Activated T-cell treated with anti-CD3 and anti-CD28 coated beads for 48 hours (primary cell): ENCODE measurements at regions not wholly inside any gene's neighbourhood (a gene's known extent, or its start where the extent isn't known, plus 50 kb on each side); places are given as distances from the start of the nearest gene placed in this dataset.

ENCODE experiments used
- DNase-seq: peaks from one replicate; pipeline ENCODE4 v3.0.0-alpha.2; 2020; ENCODE audit warnings: low read depth

DNA sequence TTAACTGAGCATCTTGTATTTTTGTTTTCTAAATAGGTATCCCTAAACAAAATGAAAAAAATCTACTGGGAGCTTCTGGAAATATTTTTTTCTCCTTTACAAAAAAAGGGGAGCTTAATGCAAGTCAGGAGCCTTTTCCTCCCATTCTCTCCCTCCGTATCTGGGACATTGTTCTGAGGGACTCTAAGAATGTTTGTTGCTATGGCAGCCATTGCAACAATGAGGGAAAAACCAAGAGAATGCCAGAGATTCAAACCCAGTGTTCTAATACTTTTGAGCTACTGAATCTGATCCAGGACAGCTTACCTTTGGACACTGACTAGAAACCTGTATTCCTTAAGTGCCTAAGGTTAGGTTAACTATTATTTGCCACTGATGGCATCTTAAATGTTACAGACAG is 485.7 kb upstream of the HS3ST1 start:
- no peak for DNase-seq

GRCh38 chr4:11912886-11913285 is 484.2 kb upstream of the HS3ST1 start:
- DNase-seq = no peak

- no peak for DNase-seq
These were observed 482.1 kb upstream of the HS3ST1 start for GRCh38 chr4:11910812-11911211.

DNA sequence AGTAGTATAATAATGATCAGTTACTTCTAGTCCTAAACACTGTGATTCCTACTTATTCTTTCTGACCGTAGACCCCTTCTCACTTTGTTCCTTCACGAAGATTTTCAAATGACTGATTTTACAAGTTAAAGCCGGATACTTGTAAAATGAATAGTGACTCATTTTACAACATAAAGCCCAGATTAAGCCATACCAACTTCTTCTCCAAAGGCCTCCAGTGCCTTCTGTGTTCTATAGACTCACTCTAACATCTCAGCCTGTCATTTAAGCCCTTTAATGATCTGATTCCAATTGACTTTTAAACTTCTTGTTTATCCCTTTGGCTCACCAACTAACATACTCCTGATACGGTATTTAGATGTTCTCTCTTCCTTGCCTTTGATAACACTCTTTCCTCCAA is 480.0 kb upstream of the HS3ST1 start:
- DNase-seq = no peak

DNA sequence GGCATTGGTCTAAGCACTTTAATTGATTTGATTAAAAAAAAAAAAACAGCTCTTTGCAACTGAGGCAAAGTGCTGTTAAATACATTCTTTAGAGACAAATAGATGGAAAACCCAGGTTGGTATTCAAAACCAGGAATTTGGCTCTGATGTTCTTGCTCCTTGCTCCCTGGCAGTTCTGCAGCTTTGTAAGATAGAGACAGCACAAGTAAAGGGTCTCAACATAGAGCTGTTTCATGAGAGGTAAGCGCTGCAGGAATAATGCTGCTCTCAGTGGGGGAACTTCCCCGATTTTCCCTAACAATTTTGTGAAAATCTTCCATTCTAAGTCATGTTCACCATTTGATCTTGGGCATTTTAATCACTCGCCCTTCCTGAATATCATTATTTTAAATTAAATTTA is 479.5 kb upstream of the HS3ST1 start:
- DNase-seq = no peak

- DNase-seq = no peak
These were observed 476.4 kb upstream of the HS3ST1 start for GRCh38 chr4:11904846-11905739.

- DNase-seq = no peak
These were observed 475.4 kb upstream of the HS3ST1 start for GRCh38 chr4:11904117-11904535.

- DNase-seq = no peak
These were observed 472.4 kb upstream of the HS3ST1 start for GRCh38 chr4:11901089-11901488.

- DNase-seq = no peak
These were observed 471.7 kb upstream of the HS3ST1 start for GRCh38 chr4:11900359-11900758.

GRCh38 chr4:11898796-11899195 is 470.1 kb upstream of the HS3ST1 start:
- no peak for DNase-seq

- no peak for DNase-seq
These were observed 467.1 kb upstream of the HS3ST1 start for GRCh38 chr4:11895766-11896165.

- no peak for DNase-seq
These were observed 466.3 kb upstream of the HS3ST1 start for GRCh38 chr4:11894977-11895376.

GRCh38 chr4:11894221-11894620 is 465.5 kb upstream of the HS3ST1 start:
- DNase-seq = no peak

DNA sequence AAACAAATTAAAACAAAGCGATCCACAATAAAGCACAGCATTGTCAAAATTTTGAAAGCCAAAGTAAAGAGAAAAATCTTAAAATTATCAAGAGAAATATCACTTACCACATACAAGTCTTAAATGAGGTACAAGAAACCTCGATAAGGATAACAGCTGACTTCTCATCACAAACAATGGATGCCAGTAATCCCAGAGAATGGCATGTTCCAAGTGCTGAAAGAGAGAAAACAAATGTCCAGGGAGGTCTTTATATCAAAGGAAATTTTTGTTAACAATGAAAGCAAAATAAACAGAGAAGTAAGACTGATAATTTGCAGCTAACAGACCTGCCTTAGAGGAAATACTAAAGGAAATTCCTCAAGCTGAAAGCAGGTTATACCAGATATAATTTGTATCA is 460.4 kb upstream of the HS3ST1 start:
- DNase-seq = no peak

GRCh38 chr4:11881947-11882346 is 453.3 kb upstream of the HS3ST1 start:
- DNase-seq = no peak

GRCh38 chr4:11881364-11881763 is 452.7 kb upstream of the HS3ST1 start:
- no peak for DNase-seq

GRCh38 chr4:11878241-11878640 is 449.5 kb upstream of the HS3ST1 start:
- DNase-seq = no peak

GRCh38 chr4:11876104-11876503 is 447.4 kb upstream of the HS3ST1 start:
- no peak for DNase-seq

DNA sequence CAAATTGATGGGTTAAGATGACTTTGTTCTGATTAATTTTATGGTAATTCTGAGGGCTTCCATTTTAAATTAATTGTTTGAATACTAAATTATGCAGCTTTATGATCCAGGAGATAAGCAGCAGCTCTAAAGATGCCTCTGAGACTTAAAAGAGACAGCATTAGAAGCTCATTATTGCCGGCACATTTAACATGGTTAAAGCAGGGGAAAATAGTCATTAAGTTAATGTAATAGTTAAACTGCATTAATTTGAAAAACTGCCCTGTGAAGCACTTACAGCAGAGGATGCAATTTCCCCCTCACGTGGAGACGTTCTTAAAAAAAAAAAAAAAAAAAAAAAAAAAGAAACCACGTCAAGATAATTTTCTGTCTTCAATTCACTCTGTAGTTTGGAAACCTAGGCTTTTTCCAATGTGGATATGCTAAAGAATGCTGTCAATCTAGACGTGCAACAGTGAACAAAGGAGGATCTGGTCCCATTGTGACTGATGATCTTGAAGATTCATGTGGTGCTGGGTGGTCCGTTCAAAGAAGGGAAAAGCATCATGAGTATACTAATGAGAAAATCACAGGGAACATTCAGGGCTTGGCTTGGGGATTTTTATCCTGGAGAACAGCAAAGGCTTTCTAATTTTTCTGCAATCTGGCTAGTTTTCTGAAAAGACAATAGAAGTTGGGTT is 440.6 kb upstream of the HS3ST1 start:
- DNase-seq = no peak

DNA sequence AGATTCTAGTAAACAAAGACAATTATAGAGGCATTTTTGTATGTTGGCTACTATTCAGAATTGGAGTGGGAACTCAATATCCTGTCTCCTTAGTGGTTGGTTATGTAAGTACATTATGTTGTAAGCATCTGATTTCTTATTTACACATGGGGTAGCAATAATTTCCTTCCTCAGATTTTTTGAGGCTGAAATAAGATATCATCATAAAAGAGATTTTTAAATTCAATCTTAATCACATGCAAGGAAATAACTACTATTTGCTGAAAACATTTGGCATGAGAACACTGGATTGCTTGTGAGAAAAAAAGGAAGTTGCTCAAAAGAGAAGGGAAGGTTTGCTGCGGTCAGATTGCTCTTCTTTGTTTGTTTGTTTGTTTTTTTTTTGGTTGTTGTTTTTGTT is 437.7 kb upstream of the HS3ST1 start:
- DNase-seq = no peak

- DNase-seq = no peak
These were observed 432.3 kb upstream of the HS3ST1 start for GRCh38 chr4:11860996-11861395.

GRCh38 chr4:11857881-11858280 is 429.2 kb upstream of the HS3ST1 start:
- no peak for DNase-seq

DNA sequence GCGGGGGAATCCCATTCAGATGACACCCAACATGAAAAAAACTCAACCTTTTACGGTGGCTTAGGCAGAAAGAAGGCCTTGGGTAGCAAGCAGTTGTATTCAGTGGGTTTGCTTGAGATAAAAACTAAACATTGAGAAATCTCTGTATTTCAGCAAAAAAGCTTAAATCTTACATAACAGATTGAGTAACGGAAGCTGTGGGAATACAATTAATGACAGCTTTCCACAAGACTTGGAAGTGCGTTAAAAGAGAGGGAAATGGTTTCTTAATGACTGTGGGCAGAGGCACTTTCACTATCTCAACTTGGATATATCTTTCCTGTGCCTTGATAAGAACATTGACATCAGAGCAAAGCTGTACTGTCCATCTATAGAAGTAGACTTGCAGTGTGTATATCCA is 418.5 kb upstream of the HS3ST1 start:
- no peak for DNase-seq

- no peak for DNase-seq
These were observed 415.2 kb upstream of the HS3ST1 start for GRCh38 chr4:11843927-11844326.
